ENCODE measurements at regions not wholly inside any gene's neighbourhood (a gene's known extent, or its start where the extent isn't known, plus 50 kb on each side); places are given as distances from the start of the nearest gene placed in this dataset.
"Not testable (repeated sequence)": the region's sequence is repeated elsewhere in the genome, so short reads cannot be mapped to it uniquely, and the experiment has no call there.

DNA sequence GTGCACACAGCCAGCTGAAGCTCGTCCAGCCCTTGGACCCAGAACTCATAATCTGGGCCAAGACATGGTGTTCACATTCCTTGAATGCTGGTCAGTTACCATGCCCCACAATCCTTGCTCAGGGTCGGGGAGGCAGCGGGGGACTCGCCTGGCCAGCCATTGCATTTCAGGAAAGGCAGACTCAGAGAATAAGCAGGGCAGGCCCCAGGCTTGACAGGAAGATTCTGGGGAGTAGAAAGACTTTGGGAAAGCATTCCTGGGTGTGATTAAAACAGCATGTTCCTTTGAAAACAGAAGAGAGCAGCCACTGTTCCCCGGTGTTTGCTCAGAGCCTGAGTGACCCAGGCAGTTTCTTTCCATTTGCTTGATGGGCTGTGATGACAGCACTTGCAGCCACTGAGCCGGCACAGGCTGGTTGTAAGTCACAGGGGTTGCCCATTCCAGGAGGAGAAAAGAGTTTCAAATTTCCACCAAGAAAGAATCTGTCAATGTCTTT is 473.7 kb downstream of the TYW1 start:
- peak; percentile 67 for DNase-seq (ENCODE audit: low read depth, low spot score)

DNA sequence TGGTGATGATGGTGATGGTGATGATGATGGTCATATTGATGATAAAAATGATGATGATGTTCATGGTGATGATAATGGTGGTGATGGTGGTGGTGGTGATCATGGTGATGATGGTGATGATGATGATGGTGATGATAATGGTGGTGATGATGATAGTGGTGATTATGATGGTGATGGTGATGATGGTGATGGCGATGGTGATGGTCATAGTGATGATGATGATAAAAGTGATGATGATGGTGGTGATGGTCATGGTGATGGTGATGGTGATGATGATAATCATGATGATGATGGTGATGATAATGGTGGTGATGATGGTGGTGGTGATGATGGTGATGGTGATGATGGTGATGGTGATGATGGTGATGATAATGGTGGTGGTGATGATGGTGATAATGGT is 478.7 kb downstream of the TYW1 start:
- DNase-seq (ENCODE audit: low read depth, low spot score): no peak

DNA sequence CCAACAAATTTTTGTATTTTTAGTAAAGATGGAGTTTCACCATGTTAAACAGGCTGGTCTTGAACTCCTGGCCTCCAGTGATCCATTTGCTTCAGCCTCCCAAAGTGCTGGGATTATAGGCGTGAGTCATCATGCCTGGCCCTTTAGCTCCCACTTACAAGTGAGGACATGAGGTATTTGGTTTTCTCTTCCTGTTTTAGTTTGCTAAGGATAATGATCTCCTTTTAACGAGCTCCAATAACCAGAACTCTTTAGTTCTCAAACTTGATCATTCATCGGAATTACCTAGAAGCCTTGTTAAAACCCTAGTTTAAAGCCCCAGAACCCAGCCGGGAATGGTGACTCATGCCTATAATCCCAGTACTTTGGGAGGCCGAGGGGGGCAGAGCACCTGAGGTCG is 481.4 kb downstream of the TYW1 start:
- DNase-seq (ENCODE audit: low read depth, low spot score): peak; percentile 51

- peak; percentile 84 for DNase-seq (ENCODE audit: low read depth, low spot score)
Observed at GRCh38 chr7:67484244-67484751, 487.7 kb downstream of the TYW1 start.

- DNase-seq (ENCODE audit: low read depth, low spot score): no peak
Observed at GRCh38 chr7:67486401-67486800, 489.8 kb downstream of the TYW1 start.

DNA sequence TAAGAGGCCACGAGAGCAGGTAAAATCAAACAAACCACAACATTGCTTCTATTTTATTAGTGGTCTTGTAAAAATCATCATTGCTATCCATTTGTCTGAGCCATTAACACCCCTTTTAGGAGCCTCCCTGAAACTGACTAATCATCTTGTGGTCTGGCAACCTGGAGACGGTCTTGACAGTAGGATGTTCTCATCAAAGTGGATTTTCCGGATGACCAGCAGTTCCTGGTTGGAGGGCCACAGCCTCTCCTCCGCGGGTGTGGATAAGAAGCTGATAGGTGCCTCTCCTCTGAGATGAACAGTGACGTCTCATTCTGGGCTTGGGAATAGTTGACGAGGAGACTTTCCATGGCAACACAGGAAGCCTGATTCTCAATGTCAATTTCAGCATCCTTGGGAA is 490.7 kb downstream of the TYW1 start:
- no peak for DNase-seq (ENCODE audit: low read depth, low spot score)

- no peak for DNase-seq (ENCODE audit: low read depth, low spot score)
Observed at GRCh38 chr7:67489881-67490280, 493.2 kb downstream of the TYW1 start.

GRCh38 chr7:67493366-67493765 is 496.7 kb downstream of the TYW1 start:
- no peak for DNase-seq (ENCODE audit: low read depth, low spot score)

DNA sequence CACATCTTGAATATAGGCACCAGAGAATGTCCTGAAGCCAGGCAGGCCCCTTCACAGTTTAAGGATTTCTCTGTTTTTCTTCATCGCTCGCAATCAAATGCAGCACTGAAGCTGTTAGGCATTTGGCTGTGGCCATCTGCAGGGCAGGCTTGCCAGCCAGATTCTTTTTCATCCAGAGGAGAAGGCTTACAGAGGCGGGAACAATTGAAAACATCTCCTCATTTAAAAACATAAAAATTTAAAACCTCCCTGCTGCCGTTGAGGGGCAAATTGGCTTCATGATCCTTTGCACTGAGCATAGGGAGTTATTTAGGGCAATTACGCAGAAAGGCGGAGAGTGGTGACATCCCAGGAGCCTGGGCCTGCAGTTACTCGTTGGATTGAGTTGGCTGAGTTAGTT is 500.0 kb downstream of the TYW1 start:
- no peak for DNase-seq (ENCODE audit: low read depth, low spot score)

DNA sequence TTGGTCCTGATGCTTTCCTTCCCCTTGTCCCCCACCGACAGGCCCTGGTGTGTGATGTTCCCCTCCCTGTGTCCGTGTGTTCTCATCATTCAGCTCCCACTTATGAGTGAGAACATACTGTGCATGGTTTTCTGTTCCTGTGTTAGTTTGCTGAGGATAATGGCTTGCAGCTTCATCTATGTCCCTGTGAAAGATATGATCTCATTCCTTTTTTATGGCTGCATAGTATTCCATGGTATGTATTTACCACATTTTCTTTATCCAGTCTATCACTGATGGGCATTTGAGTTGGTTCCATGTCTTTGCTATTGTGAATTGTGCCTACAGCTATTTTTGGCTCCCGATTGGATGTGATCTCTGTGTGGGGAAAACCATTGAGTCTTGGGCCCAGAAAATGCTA is 501.3 kb downstream of the TYW1 start:
- DNase-seq (ENCODE audit: low read depth, low spot score): not testable (repeated sequence)

DNA sequence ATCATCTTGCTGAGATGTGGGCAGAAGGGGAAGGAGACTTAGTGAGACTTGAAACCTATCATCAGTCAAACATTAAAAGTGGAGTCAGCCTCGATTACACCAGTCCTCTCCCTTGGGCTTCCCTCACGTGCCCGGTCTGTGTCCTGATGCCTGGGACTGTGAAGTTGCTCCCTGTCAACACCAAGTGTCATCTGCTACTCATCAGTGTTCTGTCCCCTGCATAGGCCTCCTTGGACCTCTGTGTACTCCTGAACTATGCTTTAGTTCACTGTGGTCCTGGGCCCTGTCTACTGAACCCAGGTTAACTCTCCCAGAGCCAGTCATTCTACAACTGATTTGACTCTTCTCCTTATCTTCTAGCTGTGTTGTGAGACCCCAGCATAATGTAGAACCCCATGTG is 506.3 kb downstream of the TYW1 start:
- no peak for DNase-seq (ENCODE audit: low read depth, low spot score)

DNA sequence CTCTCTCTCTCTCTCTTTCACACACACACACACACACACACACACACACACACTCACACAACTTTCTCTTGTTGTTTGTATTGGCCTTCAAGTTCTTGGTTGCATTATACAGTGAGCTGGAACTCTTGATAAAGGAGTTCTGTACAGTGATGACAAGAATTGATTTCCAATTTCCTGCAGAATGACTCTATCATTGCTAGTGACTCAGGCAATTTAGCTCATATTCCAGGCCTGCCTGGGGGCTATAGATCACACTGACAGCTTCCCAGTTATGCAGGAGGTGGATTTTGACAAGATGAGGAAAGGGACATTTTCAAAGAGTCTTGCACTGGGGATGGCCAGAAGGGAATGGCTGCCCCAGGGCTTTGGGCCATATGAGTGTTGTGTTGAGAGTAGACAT is 508.8 kb downstream of the TYW1 start:
- DNase-seq (ENCODE audit: low read depth, low spot score): no peak

- DNase-seq (ENCODE audit: low read depth, low spot score): no peak
Observed at GRCh38 chr7:67512481-67512880, 515.8 kb downstream of the TYW1 start.

DNA sequence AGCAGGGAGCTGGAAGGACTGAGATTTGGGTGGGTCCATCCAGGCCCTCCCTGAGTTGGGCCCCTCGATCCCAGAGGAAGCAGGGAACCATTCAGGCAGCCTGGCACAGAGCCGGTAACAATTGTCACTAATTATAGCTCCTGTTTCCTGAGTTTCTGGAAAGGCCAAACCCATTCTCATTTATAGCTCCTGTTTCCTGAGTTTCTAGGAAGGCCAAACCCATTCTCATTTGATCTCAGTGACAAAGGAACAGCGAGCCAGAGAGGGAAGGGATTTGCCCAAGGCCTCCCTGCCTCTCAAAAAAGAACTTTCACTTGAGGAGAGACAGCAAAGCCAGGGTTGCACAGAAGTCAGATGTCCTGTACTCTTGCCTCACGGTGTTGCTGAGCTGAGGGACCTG is 521.9 kb downstream of the TYW1 start:
- peak; percentile 7 for DNase-seq (ENCODE audit: low read depth, low spot score)

DNA sequence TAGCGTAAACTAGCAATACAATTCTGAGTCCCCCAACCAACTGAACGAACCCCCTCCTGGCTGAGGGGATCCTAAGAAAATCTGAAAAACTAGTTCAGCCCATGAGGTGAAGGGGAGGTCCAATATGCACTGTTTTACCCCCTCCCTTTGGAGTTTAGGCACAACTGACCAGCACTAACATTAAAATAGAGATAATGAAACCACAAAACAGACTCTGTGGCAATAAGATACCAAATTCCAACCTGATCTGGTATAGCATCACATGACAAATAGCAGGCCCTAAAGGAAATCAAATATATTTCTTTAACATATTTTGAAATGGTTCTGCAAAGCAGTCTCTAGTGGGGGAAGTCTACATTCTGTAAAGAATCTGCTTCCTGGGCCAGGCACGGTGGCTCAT is 522.5 kb downstream of the TYW1 start:
- DNase-seq (ENCODE audit: low read depth, low spot score): no peak

DNA sequence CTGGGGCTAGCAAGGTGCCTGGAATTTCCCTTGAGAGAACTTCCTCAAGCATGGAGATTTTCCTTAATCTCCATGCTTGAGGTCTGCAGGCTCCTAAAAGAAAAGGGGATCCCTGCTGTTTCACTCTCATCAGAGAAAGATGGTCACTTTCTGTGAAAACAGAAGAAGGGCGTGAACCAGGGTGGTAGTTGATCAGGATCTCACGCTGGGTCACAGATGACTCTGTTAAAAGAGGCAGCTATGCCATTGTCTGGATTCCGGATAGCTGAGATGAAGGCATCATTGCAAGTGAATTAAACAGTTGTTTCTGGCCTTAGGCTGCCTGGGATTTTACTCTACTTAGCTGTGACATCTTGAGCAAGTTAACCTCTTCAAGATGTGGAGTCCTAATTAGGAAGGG is 525.9 kb downstream of the TYW1 start:
- peak; percentile 29 for DNase-seq (ENCODE audit: low read depth, low spot score)

DNA sequence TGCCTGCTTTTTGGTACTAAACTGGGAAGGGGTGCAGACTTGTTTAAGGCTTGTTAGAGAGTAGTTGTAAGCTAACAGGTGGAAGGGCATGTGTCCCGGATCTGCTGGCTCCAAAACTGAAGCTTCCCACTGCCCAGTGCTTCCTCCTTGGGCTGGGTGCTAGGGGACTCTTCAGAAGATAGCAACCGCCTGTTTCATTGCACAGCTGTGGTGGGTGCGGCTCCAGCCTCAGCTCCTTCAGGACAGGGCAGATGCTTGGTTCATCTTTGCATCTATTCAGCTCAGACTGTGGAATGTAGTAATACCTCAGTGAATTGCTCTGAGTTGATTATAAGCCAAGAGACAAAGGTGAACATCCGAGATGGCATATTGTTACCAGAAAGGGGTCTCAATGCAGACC is 527.1 kb downstream of the TYW1 start:
- DNase-seq (ENCODE audit: low read depth, low spot score): no peak

DNA sequence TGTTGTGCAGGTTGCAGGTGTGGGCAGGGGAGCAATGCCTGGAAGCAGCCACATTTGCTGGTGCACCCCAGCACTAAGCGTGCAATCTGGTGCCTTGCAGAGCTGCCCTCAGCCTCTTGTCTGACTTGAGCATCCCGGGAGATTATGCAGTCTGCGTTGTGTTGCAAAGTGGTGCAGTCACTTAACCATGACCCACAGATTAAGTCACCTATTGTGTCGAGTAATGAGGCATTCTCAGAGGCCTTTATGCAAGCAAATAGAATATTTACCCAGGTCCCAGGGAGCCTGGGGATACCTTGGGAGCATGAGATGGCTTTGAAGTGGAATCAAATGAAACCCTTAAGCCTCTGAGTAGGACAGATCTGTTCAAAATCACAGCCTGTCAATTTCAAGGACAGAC is 529.0 kb downstream of the TYW1 start:
- peak; percentile 45 for DNase-seq (ENCODE audit: low read depth, low spot score)

GRCh38 chr7:67535241-67535989 is 538.8 kb downstream of the TYW1 start:
- DNase-seq (ENCODE audit: low read depth, low spot score): no peak

GRCh38 chr7:67542916-67543315 is 546.3 kb downstream of the TYW1 start:
- DNase-seq (ENCODE audit: low read depth, low spot score): no peak

- no peak for DNase-seq (ENCODE audit: low read depth, low spot score)
Observed at GRCh38 chr7:67547183-67547907, 550.7 kb downstream of the TYW1 start.

- DNase-seq (ENCODE audit: low read depth, low spot score): no peak
Observed at GRCh38 chr7:67549126-67549525, 552.5 kb downstream of the TYW1 start.

All from ELF-1 (cell line).